Body of pancreas (tissue), 4 donors: ENCODE measurements at regions not wholly inside any gene's neighbourhood (a gene's known extent, or its start where the extent isn't known, plus 50 kb on each side); places are given as distances from the start of the nearest gene placed in this dataset.

Source experiments
- POLR2A ChIP-seq, 3 donors: fragments of 450-650 bp; IDR thresholded peaks; one replicate each; pipeline ENCODE4 v1.6.1; 2016; ENCODE audit warnings: antibody characterized with exemption in 3 of 3, mild to moderate bottlenecking in 2 of 3
- TF ChIP-seq, protein P1 (sequence below), 7 experiments: fragments of 450-650 bp in 4 of 7; fragments of 200-600 bp in 3 of 7; sonication (generic) in 3 of 7; IDR thresholded peaks; one replicate each; pipeline ENCODE4 v1.5.1; 2016 to 2019; ENCODE audit warnings: antibody characterized with exemption in 7 of 7

DNA sequence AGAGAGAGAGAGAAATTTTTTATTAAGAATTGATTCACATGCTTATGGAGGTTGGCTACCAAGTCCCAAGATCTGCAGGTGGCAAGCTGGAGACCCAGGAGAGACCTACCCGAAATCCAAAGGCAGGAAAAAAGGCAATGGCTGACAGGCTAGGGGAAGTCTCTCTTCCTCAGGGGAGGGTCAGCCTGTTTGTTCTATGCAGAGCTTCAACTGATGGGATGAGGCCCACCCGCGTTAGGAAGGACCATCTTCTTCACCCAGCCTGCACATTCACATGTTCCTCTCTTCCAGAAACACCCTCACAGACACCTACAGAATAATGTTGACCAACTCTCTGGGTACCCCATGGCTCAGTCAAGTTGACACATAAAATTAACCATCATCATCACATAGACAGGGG is 65.3 kb upstream of the SERP2 start:
- no peak for TF ChIP-seq POLR2A (IDR thresholded peaks at IDR 0.05)
- TF ChIP-seq, protein P1, sequence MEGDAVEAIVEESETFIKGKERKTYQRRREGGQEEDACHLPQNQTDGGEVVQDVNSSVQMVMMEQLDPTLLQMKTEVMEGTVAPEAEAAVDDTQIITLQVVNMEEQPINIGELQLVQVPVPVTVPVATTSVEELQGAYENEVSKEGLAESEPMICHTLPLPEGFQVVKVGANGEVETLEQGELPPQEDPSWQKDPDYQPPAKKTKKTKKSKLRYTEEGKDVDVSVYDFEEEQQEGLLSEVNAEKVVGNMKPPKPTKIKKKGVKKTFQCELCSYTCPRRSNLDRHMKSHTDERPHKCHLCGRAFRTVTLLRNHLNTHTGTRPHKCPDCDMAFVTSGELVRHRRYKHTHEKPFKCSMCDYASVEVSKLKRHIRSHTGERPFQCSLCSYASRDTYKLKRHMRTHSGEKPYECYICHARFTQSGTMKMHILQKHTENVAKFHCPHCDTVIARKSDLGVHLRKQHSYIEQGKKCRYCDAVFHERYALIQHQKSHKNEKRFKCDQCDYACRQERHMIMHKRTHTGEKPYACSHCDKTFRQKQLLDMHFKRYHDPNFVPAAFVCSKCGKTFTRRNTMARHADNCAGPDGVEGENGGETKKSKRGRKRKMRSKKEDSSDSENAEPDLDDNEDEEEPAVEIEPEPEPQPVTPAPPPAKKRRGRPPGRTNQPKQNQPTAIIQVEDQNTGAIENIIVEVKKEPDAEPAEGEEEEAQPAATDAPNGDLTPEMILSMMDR (IDR thresholded peaks at IDR 0.05): no peak
